Kasumi-1 (cell line): ENCODE measurements at regions not wholly inside any gene's neighbourhood (a gene's known extent, or its start where the extent isn't known, plus 50 kb on each side); places are given as distances from the start of the nearest gene placed in this dataset.
"Not testable (repeated sequence)": the region's sequence is repeated elsewhere in the genome, so short reads cannot be mapped to it uniquely, and the experiment has no call there.

Source experiments
- DNase-seq, 2 experiments: peaks; one replicate each; lab custom pipeline; 2025; lab: John Stamatoyannopoulos, UW

DNA sequence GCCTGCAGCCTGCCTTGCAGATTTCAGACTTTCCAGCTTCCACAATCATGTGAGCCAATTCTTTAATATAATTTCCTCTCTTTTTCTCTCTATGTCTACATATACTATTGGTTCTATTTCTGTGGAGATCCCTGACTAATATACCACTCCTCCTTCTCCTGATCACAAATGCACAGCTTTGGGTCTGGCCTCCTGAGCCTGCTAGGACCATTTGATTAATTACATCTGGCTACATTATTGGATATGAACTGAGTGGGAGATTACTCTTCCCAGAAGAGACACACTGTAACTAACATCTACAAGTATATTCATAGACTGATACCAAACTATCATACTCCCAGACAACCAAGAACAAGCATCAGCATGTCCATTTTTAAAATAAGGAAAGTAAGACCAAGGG, 188.9 kb upstream of the LMCD1 start:
- no peak for DNase-seq

DNA sequence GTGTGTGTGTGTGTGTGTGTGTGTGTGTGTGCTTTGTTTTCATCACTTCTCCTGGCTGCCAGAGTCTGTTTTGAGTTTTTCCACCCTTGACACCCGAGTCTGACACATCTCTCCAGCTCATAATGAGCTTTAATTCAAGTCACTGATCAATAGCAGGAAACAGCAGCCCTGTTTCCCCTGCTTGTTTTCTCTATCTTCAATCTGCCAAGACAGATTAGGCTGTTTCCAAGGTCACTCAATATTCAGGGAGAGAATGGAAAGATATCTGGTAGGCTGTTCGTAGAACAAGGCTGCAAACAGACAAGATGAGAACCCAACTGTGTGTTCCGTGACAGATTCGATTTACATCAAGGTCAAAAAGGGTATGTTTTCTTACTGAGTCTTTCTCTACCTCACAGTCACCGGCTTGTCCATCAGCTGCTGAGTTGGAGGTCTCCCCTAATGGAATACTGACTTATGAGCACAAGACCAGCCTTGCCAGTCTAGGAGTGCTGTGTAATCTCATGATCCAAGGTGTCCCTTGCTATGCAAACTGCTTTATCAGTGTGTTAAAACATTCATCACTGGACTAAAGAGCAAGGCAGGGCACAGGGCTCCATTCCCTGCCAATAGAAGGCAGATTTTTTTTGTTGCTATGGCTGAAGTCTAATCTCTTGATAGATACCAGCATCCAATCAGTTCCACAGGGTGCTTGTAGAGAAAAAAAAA, 187.9 kb upstream of the LMCD1 start:
- DNase-seq = no peak

DNA sequence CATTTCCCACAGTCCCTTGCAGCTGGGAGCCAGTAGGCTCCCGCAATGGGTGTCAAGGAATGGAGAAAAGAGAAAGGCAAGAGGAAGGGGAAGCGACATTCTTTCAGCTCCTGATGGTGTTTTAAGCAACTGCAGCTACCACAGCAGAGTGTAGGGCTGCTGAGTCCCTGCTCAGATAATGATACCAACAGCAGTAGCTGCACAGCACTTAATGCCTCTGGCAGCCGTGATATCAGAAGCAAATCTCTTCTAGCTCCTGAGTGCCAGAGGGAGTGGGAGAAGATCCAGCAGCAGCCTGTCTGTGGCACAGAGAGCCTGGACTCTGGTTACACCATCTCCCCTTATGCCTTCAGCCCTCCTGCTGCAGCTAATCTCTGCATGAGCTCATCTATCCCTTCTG, 186.1 kb upstream of the LMCD1 start:
- DNase-seq = not testable (repeated sequence)

DNA sequence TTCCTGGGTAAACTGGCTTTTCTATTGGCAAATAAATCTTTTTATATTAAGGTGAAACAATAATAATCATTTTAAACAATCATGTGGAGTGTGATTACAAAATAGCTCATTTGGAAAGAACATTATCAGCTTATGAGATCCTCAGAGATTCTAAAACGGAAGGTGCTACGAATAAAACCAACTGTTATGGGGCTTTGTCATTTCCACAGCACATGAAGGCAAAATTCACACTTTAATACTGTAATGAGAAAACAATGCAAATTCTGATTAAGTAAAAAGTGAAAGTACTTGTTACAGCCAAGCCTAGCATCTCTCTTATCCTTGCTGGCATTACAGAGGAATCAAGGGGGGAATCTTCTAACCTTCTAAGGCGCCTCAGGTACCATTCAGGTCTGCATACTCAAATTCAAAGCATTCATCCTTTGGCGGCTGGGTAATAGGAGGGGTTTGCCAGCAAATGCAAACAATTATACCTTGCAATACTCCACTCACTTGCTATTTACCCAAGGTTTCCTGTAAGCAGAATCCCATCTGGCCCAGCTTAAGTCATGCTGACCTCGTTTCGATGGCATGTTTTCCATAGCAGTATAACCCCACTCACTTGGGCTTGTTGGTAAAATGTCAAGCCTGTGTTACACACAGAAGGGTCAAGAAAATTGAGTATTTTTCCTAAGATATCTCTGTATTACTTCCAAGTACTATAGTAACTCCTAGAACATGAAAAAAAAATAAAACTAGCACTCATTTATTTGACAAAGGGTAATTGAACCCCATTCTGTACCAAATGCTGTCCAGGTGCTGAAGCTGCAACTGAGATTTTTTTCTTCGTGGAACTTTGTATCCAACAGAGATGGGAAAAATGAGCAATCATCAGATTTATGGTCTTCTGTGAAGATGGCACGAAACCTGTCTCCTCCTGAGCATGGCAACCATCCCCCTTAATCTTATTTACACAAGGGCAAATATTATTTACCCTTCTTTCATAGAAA, 183.7 kb upstream of the LMCD1 start:
- DNase-seq = no peak

DNA sequence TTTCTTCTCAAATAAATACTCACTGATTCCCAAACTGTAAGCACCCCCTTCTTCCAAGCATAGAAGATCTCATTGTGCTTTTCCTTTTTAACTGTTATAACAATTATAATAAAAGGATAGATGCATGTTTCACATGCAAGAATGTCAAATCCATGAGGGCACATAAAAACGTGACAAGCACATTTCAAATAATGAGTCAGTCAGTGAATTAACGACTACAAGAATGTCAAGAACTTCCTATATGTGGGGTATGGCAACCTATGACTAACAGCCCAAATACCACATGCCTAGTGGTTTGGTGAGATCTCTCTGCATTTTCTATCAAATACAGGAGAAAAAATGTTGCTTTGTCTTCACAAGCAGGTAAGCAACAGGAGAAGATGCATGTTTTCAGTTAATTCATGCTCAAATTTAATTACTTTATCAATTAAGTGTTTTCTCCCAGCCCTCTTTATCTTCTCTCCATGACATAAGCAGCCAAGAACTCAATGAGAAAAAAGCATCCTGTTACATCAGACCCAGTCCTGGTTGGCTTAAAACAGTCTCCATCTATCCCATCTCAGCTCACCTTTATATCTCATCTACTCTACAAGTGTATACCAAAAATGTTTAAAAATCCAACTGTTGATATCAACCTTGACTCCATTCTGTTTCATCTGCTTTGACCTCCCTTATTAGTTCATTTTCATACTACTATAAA, 181.5 kb upstream of the LMCD1 start:
- DNase-seq = no peak

DNA sequence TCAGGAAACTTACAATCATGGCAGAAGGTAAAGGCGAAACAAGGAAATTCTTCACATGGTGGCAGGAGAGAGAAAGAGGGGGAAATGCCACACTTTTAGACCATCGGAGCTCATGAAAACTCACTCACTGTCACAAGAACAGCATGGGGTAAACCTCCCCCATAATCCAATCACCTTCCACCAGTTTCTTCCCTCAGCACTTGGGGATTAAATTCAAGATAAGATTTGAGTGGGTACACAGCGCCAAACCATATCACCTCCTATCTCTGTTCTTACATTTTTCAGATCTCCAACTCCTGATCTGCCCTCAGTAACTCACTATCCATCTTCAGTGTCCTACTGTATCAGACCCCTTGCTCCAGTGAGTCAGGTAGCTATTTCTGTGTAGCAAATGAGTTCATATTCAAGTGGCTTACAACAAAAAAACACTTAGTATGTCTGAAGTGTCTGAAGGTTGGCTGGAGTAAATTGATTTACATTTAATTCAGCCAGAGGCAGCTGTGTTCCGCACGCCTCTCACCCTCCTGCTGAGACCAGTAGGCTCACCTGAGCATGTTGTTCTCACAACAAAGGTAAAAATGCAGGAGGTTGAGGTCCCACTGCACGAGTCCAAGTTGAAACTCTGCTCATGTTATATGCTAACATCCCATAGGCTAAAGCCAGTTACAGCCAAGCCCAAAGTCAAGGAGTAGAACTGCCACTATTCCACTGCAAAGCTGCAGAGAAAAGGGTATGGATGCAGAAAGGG, 180.7 kb upstream of the LMCD1 start:
- DNase-seq = no peak

DNA sequence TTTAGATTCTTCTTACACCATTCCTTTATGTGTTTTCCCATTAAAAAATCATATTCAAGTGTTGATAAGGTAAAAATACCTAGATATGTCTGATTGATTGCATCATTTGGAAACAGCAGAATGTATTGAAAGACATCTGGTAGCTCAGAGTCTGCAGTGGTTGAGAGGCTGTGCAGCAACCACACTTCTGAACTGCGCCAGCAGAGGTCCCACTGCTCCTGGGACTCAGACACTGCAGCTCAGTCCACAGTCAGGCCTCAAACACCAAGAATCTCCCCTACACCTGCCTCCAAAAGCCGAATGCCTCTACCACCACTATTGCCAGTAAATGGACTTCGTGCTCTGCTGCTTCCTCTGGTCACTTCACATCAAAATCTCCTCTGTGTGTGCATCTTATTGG, 176.9 kb upstream of the LMCD1 start:
- peak; percentile 60 to 61 for DNase-seq

DNA sequence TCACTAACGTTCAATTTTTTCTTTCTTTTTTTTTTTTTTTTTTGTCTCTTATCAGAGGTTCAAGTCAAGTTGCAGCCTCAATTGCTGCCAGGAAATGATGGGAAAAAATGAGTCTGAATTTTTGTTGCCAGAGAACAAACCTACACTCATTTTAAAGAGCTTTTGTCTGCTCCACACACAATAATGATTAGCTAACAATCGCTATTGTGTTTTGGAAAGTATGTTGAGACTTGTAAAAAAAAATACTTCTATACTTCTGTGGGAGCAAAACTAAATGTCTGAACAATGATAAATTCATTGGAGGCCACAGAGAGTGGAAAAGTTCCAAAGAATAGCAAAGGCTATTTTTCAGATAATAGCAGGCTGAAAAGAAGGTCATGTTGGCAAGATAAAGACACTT, 176.3 kb upstream of the LMCD1 start:
- DNase-seq = no peak

DNA sequence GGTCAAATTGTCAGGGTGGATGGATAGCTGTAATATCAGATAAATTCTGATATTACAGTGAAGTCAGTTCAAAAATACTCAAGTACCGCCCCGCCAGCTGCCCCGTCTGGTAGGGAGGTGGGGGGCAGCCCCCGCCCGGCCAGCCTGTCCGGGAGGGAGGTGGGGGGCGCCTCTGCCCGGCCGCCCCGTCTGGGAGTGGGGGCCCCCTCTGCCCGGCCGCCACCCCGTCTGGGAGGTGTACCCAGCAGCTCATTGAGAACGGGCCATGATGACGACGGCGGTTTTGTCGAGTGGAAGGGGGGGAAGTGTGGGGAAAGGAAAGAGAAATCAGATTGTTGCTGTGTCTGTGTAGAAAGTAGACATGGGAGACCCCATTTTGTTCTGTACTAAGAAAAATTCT, 175.8 kb upstream of the LMCD1 start:
- not testable (repeated sequence) for DNase-seq

DNA sequence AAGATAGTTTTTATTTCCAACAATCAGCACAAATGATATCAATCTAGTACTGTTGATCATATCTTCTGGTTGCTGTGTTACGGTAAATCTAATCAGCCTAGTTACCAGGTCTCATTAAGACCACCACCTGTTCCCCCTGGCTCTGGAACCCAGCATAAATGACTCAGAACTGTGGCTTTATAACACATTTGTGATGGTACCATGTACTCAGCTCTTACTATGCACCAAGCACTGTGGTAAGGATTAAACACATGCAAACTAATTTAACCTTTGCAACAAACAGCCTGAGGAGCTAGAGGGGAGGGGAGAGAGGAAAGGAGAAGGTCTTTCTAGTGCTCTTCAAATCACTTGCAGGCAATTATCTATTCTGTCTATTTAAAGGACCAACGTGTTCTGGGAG, 173.9 kb upstream of the LMCD1 start:
- DNase-seq = no peak

DNA sequence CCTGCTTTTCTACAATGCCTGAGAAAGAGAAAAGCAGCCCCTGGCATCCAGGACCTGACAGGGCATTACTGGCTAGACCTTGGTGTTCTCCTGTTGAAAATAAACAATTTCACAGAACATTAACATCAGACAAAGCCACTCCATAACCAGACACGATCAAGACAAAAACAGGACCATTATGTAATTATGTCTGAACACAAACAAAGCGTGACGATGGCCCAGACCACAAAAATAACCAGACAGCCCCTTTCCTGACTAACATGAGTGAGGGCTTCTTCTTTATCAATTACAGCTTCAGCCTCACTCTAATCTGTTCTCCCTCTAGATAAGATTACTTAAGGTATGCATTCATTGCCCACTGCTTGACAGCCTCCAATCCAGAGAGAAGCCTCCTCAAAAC, 172.7 kb upstream of the LMCD1 start:
- no peak for DNase-seq

DNA sequence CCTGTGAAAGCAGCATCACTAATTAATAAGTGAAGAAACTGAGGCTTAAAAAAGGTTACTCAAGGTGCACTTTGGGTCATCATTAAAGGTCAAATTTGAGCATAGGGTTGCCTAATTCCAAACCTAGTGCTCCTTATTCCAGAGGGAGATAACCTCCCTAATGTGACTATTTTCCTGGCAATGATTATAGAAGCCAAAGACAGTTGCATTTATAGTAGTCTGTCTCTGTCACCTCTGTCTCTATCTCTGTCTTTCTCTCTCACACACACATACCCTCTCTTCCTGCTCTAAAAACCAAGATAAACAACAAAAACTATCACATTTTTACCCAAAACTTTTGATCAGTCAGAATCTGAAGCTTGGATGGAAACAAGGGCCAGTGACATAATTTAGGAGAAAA, 172.0 kb upstream of the LMCD1 start:
- DNase-seq = no peak

DNA sequence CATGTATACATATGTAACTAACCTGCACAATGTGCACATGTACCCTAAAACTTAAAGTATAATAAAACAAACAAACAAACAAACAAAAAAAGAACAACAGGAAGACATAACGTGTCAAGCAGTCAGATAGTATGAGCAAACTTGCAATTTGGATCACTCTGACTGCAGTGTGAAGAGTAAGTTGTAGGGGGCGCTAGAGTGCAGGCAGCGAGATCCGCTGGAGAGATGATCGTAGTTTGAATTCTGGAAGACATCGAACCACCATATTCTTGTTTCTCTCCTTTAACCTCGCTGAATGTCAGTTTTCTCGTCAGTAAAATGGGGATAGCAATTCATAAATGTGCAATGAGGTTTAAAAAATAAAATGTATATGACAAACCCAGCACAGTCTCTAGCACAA, 165.2 kb upstream of the LMCD1 start:
- no peak for DNase-seq

DNA sequence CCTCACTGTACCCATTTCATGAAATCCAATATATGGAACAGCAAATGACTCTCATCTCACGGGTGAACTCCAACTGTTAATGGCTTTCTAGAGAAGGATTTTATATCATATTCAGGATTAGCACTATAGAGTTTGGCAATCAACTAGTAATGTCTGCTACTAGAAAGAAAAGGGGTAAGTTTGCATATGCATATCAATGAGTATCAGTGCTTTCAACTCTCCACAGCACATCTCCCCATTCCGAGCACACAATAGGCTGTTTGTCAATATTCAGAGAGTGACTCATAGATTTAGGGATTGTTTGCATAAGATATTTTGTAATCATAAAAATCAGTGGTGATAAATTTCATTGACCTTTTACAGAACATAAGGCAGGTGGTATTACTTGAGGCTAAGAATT, 163.2 kb upstream of the LMCD1 start:
- DNase-seq = no peak

DNA sequence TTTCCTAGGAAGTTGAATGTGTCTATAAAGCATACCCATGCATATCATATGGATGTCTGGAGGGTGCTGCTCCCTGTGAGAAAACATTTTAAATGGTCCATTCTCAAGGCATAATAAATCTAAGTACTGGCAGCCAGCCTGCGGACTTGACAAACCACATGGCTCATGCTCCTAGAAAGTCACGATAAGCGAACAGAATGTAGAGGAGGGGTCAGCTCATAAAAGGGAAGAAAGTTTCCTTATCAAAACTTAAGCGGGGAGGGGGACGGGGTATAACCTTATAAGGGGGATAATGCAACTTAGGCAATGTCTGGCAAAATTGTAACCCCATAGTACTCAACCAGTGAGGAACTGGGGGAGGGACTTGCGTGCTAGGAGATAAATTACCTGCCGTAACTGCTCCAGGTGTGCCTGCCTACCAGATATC, 159.8 kb upstream of the LMCD1 start:
- DNase-seq = no peak

DNA sequence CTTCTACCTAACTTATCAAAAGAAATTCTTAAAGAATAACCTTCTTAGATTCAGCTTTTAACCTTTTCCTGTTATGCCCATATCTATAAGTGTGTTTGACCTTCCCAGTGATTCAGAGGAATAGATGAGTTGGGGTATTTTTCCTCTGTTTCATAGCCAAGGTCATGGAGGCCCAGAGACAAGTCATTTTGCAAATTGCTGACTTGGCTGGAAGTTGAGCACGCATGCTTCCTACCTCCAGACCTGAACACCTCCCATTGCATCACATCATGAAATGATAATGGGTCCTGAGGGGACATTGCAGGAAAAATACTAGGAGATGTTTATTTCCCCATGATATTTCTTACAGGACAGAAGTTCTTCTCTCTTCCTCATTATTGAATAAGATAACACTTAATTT, 158.6 kb upstream of the LMCD1 start:
- no peak for DNase-seq

DNA sequence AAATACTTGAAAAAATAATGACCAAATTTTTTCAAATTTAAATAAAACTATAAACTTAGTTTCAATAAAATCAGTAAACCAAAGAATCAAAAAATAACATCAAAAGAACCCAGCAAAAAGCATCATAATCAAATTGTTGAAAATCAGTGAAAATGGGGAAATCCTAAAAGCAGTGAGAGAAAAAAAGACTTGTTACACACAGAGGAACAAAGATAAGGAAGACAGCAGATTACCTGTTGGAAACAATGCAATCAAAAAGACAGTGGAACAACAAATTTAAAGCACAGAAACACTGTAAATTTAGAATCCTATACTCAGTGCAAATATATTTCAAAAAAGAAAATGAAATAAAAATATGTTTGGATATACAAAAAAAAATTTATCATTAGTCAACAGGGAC, 156.2 kb upstream of the LMCD1 start:
- peak; percentile 40 to 55 for DNase-seq

DNA sequence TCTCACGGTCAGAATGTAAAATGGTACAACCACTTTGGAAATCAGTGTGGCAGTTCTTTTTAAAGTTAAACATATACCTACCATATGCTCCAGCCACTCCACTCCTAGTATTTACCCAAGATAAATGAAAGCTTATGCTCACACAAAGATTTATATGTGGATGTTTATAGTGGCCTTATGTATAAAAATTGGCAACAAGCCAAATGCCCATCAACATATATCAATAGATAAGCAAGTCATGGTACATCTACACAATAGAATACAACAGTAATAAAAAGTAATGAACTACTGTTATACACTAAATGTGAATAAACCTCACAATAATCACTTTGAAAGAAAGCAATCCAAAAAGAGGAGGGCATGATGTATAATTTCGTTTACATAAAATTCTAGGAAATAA, 153.5 kb upstream of the LMCD1 start:
- DNase-seq = no peak

DNA sequence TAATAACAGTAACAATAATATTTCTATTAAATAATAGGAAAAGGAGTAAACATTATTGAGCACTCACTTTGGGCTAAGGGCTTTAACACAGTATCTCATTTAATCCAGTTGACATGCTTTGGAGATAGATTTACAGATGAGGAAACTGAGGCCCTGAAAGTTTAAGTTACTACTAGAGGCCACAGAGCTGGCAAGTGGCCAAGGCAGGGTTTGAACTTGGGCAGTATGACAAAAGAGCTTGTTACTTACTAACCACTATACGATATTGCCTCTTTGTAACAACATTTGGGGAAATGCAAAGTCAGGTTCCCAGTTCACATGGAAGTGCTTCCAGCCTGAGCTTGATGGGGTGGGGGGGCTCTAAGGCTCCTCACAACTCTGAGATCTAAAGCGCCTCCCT, 149.1 kb upstream of the LMCD1 start:
- DNase-seq = no peak

DNA sequence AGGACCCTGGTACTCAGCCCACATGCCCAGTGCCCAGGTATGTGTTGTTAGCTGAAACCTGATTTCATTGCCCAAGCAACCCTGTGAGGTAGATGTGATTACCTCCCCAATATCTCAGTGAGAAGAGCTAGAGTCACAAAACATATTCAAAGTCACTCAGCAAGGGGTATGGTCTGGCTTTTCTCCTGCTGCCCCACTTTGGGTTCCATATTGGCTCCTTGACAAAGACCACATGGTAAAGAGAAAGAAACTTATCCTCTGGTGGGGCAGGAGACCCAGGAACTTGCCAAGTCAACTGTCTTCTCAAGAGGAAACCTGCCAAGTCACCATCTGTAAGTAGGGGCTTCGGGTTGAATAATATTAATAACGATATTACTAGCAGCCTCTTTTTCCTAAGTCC, 148.3 kb upstream of the LMCD1 start:
- no peak for DNase-seq

DNA sequence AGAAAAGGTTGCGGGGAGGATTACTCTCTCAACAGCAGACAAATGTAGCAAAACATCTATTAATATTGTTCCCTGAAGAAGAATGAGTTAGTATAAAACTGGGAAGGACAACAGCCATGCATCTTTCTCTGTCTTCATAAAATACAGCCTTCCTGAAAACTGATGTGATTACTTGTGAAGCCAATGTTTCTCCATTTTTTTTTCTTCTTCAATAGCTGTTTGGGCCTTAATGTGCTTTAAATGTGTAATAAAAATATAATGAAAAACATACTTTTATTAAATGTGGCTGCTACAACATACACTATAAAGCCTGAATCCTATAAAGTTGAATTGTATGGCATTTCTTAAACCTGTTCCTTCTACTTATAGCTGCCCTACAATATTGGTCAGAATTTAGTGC, 146.3 kb upstream of the LMCD1 start:
- DNase-seq = no peak

DNA sequence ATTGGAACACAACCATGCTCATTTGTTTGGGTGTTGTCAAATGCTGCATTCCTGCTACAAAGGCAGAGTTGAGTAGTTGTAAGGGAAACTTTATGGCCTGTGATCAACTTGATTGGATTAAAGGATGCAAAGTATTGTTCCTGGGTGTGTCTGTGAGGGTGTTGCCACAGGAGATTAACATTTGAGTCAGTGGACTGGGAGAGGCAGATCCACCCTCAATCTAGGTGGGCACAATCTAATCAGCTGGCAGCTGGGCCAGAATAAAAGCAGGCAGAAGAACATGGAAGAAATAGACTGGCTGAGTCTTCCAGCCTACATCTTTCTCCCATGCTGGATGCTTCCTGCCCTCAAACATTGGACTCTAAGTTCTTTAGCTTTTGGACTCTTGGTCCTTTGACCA, 145.6 kb upstream of the LMCD1 start:
- not testable (repeated sequence) for DNase-seq
